Epidermal melanocyte (primary cell): ENCODE measurements at regions not wholly inside any gene's neighbourhood (a gene's known extent, or its start where the extent isn't known, plus 50 kb on each side); places are given as distances from the start of the nearest gene placed in this dataset.
"Not testable (repeated sequence)": the region's sequence is repeated elsewhere in the genome, so short reads cannot be mapped to it uniquely, and the experiment has no call there.

Source experiments
- DNase-seq: peaks from one replicate; pipeline ENCODE4 v3.0.0; 2011; ENCODE audit warnings: low spot score; ENCODE audit not compliant: insufficient read length

DNA sequence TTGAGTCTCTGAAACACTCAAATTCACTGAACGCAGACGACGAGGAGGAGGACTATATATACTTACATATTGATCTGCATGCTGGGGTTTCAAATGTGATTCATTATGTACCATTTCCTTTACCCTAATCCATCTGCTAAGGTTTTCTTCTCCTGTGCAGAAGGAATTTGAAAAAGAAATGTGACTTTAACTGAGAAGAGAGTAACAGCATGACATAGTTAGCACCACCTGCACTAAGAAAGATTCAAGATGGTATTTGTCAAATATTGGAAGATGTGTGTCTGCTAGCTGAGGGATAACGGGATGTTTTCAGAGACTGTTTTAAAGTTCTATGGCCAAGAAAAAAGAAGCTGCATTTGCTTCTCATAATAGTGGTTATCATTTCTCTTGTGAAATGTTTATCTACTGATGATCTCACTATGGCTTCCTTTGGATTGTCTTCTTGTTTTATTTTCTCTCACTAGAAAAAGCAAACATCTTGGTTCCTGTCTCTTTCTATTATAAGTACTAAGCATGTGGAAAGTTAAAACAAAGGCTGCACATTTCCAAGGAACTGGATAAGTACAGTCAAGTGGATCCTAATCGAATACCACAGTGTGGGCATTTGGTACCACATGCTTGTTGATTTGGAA lies 89.8 kb upstream of the TLE4 start:
- DNase-seq = no peak

- no peak for DNase-seq
Measured at GRCh38 chr9:79485258-79485657, 86.5 kb upstream of the TLE4 start.

DNA sequence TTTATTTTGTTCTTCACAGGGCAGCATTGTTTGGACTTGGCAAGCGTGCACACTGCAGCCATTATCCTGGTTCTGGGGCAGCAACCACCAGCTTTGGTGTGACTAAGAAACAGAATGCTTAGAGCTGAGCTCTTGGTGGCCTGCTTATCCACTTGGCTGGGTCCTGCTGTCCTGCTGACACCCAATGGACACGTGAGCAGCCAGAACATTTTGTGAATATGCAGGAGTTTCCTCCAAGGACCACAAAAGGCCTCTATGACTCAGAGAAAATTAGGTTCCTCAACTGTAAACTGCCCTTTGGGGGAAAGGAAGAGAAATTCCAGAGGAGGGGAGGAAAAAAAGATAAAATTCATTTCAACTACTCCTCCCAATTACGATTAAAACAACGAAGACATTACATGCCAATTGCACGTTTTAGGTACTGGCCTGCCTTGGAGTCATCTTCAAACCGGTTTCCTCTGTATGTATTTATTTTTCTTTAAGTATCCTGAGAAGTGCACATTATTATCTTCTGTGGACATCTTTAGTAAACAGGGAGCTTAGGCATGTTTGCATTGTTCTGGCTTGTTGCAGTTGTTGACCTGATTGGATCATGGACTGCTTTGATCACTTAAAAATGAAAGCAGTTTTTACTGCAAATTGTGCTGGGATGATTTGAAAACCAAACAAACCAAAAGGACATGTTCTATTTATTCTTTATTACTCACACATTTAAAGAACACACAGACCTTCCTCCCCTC lies 82.3 kb upstream of the TLE4 start:
- DNase-seq = no peak

DNA sequence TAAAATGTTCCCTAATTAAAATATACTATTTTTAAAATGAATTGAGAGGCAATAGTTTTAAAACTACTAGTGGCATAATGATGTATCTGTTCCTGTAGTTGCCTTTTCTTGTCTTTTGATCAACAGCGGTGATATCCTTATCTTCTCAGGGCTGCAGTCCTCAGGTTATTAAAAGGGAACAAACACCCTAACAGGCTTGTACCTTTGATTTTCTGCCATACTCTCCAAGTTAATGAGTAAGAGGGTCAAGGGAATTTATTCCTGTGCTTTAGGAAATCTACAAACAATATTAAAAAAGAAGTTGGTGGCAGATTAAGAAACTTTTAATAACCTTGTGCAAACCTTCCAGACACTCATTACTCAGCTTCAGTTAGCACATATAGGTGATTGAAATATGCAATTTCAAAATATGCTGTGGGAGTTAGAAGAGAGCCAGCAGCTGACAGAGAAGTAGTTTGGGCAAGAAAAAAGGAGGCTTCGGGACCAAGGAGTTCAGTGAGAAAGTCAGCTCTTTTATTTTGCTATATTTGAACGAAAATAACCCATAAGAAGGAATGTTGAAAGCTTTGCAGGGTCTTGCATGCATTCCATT lies 81.0 kb upstream of the TLE4 start:
- DNase-seq = no peak

DNA sequence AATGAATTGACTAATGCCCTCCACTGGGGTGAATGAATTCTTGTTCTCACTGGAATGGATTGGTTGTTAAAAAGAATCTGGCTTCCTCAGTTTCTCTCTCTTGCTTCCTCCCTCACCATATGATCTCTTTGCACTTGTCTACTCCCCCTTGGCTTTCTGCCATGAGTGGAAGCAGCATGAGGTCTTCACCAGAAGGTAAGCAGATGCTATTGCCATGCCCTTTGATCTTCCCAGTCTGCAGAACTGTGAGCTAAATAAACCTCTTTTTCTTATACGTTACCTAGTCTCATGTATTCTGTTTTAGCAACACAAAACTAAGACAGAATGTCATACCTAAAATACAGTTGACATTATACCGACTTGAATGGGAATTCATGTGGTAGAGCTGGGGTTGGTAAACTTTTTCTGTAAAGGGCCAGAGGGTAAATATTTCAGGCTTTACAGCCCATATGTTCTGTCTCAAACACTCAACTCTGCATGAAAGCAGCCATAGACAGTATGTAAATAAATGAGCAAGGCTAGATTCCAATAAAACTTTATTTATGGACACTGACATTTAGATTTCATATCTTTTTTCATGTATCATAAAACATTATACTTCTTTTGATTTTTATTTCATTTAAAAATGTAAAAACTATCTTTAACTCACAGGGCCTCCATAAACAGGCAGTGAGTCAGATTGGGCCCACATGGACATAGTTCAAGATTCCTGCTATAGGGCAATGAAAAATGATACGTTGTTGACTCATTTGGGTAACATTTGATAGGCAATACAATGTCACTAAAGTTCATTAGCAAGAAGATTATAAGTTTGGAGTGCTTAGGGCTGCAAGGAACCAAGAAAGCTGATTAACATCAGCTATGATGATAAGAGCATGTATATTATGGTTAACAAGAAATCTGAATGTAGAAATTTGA lies 79.4 kb upstream of the TLE4 start:
- no peak for DNase-seq

GRCh38 chr9:79500196-79500864 lies 71.4 kb upstream of the TLE4 start:
- DNase-seq = not testable (repeated sequence)

DNA sequence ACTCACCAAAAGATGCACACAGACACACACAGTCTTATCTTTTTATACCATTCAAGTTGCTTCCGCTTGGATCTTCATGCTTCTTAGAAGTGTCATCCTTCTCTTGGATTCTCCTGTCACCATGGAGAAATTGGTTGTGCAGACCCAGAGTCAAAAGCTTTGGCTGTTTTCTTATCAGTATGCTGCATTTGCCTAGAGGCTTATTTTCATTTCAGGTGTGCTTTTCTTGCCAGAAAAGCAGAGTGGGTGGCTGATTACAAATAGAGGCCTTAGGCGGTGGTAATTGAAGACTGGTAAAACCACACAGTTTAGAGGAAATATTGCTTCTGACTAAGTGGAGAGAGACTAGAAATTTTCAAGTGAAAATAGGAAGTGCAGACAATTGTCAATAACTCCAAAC lies 70.2 kb upstream of the TLE4 start:
- DNase-seq = no peak

GRCh38 chr9:79507801-79508200 lies 64.0 kb upstream of the TLE4 start:
- no peak for DNase-seq

DNA sequence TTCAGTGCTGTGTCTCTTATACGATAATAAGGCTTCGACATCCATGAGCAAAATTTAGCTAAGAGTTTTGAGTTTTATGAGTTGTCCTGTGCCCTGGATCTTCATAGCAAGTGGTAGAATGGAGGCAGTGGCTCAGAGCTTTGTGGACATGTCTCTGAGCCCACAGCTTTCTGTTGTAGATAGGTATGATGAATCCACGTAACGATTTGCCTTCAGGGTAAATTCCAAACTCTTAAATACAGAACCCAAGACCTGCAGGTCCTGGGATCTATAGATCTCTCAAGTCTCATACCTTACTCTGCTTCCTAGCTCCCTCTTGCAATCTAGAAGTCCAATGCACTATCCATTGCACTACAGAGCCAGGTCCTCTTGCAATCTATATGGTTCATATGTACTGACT lies 59.5 kb upstream of the TLE4 start:
- no peak for DNase-seq
